ENCODE measurements at regions not wholly inside any gene's neighbourhood (a gene's known extent, or its start where the extent isn't known, plus 50 kb on each side); places are given as distances from the start of the nearest gene placed in this dataset.

GRCh38 chr1:58030456-58030855 is 516.1 kb downstream of the OMA1 start:
- H3K27ac Mint-ChIP-seq, result no peak overlapping the region
- intact Hi-C loops (cut with micrococcal nuclease), result no loop called here
- no peaks in the 10 kb centered on the region for H3K4me1 Mint-ChIP-seq (ENCODE audit: low read depth)
- CTCF ChIA-PET, result no interaction called here
- no peaks in the 10 kb centered on the region for H3K36me3 Mint-ChIP-seq (ENCODE audit: low read depth)
- ATAC-seq (no peak), DNase-seq (no peak)
- POLR2A ChIA-PET, result no interaction called here
- no peaks in the 10 kb centered on the region for H3K9me3 Mint-ChIP-seq
- H3K4me3 Mint-ChIP-seq, result no peak overlapping the region
- TF ChIP-seq CTCF (IDR thresholded peaks at IDR 0.05), result no peak
- H3K27me3 Mint-ChIP-seq, result peaks cover 15% of the 10 kb centered on the region

- Mint-ChIP-seq H3K9me3 (no peaks in the 10 kb centered on the region), H3K36me3 (ENCODE audit: low read depth) (no peaks in the 10 kb centered on the region), H3K4me1 (ENCODE audit: low read depth) (no peaks in the 10 kb centered on the region), H3K27ac (no peak overlapping the region), H3K27me3 (peaks cover 2% of the 10 kb centered on the region), H3K4me3 (no peak overlapping the region)
- TF ChIP-seq CTCF (IDR thresholded peaks at IDR 0.05), result no peak
- ATAC-seq, result no peak
- CTCF ChIA-PET, result no interaction called here
- intact Hi-C loops (cut with micrococcal nuclease), result no loop called here
- DNase-seq, result no peak
- POLR2A ChIA-PET, result no interaction called here
Observed at GRCh38 chr1:58017641-58018040, 528.9 kb downstream of the OMA1 start.

DNA sequence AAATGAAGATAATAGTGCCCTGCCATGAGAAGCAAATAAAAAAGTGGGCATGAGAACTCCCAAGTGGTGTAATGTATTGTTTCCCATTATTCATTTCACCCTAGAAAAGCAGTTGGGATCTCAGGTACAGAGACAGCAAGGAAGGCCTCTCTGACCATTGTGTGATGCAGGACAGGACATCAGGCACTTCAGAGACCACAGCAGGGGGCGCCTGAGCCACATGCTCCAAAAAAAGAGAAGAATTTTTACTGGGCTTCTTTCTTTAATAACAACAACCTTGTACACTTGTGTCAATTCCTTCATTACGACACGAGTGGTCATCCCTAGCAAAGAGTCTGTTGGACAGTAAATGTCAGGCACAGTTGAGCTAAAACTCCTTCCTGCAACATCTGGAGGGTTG is 533.3 kb downstream of the OMA1 start:
- ATAC-seq (no peak), DNase-seq (peak; percentile 2)
- H3K9me3 Mint-ChIP-seq, result no peaks in the 10 kb centered on the region
- ChIA-PET POLR2A (no interaction called here), CTCF (no interaction called here)
- no peaks in the 10 kb centered on the region for H3K36me3 Mint-ChIP-seq (ENCODE audit: low read depth)
- intact Hi-C loops (cut with micrococcal nuclease), result no loop called here
- no peak for TF ChIP-seq CTCF (IDR thresholded peaks at IDR 0.05)
- H3K27me3 Mint-ChIP-seq, result peaks cover 2% of the 10 kb centered on the region
- H3K4me1 Mint-ChIP-seq (ENCODE audit: low read depth), result no peaks in the 10 kb centered on the region
- H3K4me3 Mint-ChIP-seq, result no peak overlapping the region
- no peak overlapping the region for H3K27ac Mint-ChIP-seq

DNA sequence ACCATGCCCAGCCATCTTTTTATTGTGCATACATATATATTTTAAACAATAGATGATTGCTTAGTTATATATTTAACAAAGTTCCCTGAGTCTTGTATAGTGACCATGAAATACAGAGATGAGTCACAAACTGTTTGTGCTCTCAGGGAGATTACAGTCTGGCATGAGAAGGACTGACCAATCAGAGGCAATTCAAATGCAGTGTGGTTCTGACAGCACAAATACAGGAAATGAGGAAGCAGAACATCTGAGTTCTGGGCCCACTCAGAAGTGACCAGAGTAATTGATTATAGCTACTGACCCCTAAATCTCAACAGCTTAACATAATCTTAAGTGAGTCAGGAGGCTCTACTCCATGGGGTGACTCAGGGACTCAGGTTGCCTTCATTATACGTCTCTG is 534.5 kb downstream of the OMA1 start:
- Mint-ChIP-seq H3K27ac (no peak overlapping the region), H3K4me3 (no peak overlapping the region), H3K9me3 (no peaks in the 10 kb centered on the region), H3K4me1 (ENCODE audit: low read depth) (no peaks in the 10 kb centered on the region), H3K36me3 (ENCODE audit: low read depth) (no peaks in the 10 kb centered on the region), H3K27me3 (no peaks in the 10 kb centered on the region)
- POLR2A ChIA-PET, result no interaction called here
- TF ChIP-seq CTCF (IDR thresholded peaks at IDR 0.05), result no peak
- ATAC-seq (no peak), DNase-seq (no peak)
- intact Hi-C loops (cut with micrococcal nuclease), result no loop called here
- CTCF ChIA-PET, result no interaction called here

DNA sequence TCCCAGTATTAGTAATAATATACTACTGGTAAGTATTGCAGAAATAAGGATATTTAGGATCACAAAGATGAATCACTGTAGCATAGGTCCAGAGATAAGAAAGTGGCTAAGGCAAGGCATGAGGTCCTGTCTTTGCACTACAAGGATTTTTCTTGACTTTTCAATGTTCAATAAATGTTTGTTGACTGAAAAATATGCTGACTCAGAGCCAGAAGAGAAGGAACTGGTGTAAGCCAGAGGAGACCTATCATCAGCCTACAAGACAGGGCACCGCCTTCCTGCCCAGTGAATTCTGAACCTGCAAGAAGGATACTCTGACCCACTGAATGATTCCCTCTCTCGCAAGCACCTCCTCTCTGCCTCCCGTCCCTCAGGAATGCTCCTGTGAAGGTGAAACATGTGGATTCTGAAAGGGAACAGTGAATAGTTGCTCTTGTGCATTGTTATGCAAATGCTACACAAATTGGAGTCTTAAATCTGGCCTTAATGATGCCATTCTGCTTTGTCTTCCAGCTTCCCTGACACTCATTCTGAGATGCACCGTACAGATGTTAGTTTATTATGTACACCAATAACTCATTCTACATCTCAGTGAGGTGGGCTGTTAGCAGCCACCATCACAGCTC is 540.0 kb downstream of the OMA1 start:
- Mint-ChIP-seq H3K9me3 (no peaks in the 10 kb centered on the region), H3K4me1 (ENCODE audit: low read depth) (no peaks in the 10 kb centered on the region), H3K4me3 (no peak overlapping the region), H3K36me3 (ENCODE audit: low read depth) (no peaks in the 10 kb centered on the region), H3K27ac (no peak overlapping the region), H3K27me3 (no peaks in the 10 kb centered on the region)
- intact Hi-C loops (cut with micrococcal nuclease), result no loop called here
- no peak for TF ChIP-seq CTCF (IDR thresholded peaks at IDR 0.05)
- ChIA-PET POLR2A (no interaction called here), CTCF (no interaction called here)
- DNase-seq (no peak), ATAC-seq (no peak)
